Right kidney (tissue), 1 donor: ENCODE measurements at regions not wholly inside any gene's neighbourhood (a gene's known extent, or its start where the extent isn't known, plus 50 kb on each side); places are given as distances from the start of the nearest gene placed in this dataset.
"Not testable (repeated sequence)": the region's sequence is repeated elsewhere in the genome, so short reads cannot be mapped to it uniquely, and the experiment has no call there.

ENCODE experiments used
- DNase-seq: peaks from one replicate; pipeline ENCODE4 v3.0.0-alpha.2; 2016

DNA sequence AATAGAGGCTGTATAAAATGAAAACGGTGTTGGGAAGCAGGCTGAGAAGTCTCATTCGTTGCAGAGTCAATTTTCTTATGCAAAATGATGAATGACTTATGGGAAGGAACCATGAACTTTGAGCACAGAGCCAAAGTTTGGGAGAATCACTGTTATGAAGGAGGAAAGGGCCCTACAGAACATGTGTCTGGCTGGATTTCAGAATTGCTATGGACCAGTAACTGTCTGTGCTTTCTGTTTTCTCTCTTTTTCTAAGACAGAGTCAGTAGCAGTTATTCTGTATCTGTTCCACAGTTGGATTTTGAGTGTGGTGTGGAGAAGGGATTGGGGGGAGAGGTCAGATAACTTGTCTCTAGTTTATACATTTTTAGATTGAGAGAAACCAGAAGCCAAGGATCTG, 265.0 kb upstream of the HS3ST1 start:
- DNase-seq, result no peak

GRCh38 chr4:11691236-11691635, 262.5 kb upstream of the HS3ST1 start:
- DNase-seq, result no peak

DNA sequence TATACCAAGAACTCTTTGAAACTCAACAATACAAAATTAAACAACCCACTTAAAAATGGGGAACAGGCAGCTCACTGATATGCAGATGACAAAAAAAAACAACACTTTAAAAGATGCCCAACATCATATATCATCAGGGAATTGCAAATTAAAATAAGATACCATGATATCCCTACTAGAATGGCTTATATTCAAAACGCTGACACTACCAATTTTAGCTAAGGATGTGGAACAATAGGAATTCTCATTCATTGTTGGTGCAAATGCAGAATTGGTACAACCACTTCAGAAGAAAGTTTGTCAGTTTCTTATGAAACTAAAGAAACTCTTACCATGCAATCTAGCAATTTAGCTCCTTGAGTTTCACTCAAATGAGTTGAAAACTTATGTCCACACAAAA, 259.0 kb upstream of the HS3ST1 start:
- no peak for DNase-seq

- DNase-seq, result no peak
Measured at GRCh38 chr4:11685481-11685880, 256.8 kb upstream of the HS3ST1 start.

DNA sequence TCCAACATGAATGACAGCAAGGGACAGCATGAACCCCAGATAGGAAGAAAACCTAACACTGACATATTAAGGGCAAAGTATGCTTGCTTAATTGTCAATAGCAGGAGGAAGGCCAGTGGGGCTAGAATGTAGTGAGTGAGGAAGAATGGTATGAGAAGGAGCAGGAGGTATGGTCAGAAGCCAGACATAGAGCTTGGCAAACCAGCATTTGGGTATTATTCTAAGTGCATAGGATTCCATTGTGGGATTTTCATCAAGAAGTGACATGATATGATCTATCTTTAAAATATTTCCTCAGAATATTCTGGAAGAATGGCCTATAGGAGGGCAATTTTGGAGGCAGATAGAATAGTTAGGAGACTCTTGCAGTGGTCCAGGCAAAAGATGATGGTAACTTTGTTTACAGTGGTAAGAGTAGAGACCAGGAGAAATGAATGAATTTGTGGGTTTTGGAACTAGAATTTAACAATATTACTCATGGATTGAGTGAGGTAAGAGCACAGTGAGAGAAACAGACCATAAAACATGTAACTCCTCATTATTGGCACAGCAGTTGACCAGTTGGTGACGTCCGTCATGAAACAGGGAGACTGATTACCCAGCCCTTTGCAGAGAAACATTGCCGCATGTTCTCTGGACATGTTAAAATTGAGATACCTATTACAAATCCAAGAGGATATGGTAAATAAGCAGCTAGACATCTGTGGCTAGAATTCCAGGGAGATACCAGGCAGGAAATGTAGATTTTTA, 246.5 kb upstream of the HS3ST1 start:
- no peak for DNase-seq

GRCh38 chr4:11670304-11670703, 241.6 kb upstream of the HS3ST1 start:
- no peak for DNase-seq

GRCh38 chr4:11669156-11669555, 240.5 kb upstream of the HS3ST1 start:
- no peak for DNase-seq

DNA sequence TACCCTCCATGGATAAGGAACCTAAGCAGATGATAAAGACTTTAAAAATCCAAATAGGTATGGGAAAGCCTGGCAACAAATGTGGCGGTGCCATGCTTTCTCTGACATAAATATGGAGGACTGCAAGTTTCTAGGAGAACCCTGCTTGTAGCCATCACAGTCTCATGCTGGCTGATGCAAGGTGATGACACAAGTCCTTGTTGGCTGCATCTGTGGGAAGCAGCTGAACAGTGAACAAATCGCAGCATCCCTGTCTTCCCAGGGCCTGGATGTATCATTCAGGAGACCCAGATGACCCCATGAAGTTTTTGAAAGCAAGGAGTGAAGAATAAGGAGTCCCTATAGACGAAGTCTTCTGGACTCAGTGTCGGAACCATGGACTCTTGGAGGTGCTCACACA, 234.4 kb upstream of the HS3ST1 start:
- no peak for DNase-seq

DNA sequence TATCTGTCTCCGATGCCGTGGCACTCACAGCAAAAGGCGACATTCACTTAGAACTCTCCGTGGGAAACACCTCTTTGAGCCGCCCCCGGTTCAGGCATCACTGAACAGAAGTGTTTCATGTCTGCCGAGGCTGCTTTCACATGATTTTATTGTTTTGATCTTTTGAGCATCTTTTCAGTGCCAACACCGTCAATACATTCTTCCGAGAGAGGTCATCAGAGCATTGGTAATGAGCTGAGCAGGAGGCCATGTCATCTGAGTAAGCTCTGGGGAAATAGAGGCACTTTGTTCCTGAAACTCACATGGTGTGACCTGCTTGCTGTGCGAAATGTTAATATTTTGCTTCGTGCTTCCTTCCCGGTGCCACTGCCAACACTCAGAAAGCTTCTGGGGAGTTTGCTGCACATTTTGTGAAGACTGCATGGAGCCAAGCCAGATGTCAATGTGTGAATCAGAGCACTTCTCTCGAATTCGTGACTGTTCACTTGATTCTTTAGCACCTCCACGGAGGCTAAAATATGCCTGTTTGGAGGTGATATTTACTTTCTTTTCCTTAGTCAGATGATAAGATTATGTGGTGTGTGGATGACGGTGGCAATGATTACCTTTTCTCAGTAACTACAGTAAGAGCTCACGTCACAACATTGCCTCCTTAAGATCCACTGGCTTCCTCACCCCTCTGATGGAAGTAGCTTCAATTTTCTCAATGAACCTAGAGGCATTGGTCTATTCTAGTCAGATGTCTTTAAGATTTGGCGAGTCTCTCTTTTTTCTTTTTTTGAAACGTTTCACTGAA, 222.3 kb upstream of the HS3ST1 start:
- DNase-seq, result peak; percentile 37

DNA sequence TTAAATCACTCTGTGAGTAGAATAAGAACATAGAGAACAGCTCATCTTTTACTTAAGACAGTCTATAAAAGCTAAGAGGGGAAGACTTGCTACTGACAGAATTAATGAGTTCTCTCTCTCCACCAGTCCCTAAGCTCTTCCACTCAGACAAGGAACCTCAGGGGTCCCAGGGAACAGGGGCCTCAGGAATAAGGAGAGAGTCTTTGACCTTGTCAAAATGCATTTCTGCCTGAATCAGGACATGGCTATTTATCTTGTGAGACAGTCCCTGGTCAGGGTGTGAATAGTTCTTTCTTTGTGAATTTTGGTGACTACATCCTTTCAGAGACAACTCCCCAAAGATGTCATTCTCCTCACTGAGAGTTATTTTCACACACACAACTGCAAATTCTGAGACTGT, 218.7 kb upstream of the HS3ST1 start:
- DNase-seq, result no peak

DNA sequence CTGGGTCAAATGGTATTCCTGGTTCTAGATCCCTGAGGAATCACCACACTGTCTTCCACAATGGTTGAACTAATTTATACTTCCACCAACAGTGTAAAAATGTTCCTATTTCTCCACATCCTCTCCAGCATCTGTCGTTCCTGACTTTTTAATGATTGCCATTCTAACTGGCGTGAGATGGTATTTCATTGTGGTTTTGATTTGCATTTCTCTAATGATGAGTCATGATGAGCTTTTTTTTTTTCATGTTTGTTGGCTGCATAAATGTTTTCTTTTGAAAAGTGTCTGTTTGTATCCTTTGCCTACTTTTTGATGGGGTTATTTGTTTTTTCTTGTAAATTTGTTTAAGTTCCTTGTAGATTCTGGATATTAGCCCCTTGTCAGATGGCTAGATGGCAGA, 214.4 kb upstream of the HS3ST1 start:
- DNase-seq, result not testable (repeated sequence)

- DNase-seq, result no peak
Measured at GRCh38 chr4:11640584-11640983, 211.9 kb upstream of the HS3ST1 start.

DNA sequence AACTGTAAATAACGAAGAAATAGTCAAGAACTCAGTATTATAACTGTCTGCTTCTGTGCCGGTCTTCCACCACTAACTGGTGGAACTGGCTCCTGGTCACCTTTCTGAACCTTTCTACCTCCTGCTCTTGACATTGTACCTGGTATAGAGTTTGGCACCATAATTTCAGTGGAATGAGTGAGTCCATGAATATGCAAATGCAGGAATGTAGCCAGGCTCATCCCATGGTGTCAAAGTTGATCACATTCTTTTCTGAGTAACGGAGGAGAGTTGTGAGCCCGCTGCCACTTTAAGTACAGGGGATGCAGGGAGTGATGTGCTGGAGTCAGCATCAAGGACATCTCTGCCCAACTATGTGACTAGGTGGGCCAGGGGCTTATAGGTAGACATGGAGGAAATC, 207.9 kb upstream of the HS3ST1 start:
- no peak for DNase-seq

DNA sequence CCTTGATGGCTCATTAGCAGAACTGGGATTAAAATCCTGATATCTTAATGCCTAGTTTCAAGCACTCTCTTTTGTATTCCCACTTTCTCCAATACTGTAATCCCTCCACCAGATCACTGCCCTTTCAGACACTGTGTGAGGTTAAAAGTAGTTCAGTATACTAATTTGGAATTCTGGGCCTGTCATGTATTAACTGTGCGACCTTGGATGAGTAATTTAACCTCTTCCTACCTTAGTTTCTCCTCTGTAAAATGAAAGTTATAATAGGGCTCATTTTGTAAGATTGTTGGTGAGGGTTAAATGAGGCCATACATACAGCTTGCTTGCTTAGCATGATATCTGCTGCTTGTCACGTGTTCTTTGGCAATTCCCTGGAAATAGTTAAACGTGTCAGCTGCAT, 207.3 kb upstream of the HS3ST1 start:
- no peak for DNase-seq

GRCh38 chr4:11635342-11635741, 206.6 kb upstream of the HS3ST1 start:
- no peak for DNase-seq

- no peak for DNase-seq
Measured at GRCh38 chr4:11634283-11634682, 205.6 kb upstream of the HS3ST1 start.

- no peak for DNase-seq
Measured at GRCh38 chr4:11633430-11633829, 204.7 kb upstream of the HS3ST1 start.

- no peak for DNase-seq
Measured at GRCh38 chr4:11632483-11632882, 203.8 kb upstream of the HS3ST1 start.

DNA sequence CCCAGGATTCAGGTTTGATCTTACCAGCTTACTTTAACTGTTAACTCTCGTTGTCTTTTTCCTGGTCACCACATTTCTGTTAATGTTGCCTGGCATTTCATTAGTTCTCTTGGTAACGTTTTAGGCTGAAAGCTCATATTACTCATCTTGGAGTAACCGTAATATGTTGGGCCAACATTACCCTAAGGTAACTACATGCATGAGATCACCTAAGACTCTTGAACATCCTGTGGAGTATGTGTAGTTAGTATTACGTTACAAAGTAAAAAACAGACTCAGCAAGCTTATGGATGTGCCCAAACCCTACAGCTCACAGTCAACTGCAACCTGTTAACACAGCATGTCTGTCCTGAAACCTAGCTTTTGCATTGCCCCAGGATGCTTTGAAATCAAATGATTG, 203.3 kb upstream of the HS3ST1 start:
- no peak for DNase-seq

DNA sequence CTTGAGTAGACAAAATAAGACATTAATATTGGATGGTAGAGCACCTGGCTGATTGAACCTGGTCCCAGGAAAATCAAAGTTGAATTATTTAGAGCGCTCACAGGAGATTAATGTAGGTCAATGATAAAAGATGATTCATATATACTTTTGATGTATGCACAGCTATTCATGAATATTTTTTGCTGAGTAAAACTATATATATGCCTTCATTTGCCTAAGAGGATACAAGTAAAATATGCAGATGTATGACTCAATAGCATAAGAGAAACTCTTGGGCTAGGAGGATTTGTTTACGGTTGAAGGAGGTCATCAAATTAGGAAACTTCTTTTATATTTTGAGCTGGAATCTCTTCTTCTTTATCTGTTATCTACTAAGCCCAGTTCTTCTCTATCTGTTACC, 202.7 kb upstream of the HS3ST1 start:
- DNase-seq, result no peak

DNA sequence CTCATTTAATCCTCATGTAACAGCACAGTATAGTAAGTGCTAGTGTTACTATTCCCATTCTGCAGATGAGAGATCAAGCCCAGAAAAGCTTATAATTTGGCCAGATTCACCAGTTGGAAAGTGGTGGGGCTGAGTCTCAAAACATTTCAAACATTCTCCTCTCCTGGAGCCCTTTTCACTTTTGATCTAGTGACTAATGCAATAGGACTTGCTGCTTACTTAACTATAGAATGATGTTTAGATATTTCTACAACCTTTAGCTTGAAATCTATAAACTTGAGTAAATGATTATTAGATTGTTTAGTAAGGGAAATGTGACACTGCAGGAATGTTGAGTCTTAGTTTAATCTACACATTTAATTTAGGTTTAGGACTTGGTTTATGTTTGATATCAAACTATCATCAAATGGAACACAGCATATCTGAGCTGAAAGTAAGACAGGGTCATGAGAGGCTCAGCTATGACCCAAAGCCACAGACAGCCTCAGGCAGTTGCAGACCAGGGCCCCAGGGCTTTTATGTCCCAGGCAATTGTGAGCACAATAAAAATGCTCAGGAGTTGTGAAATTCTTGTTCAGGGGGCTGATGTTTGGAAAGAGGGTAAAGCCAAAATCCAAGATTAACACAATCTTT, 199.5 kb upstream of the HS3ST1 start:
- no peak for DNase-seq

DNA sequence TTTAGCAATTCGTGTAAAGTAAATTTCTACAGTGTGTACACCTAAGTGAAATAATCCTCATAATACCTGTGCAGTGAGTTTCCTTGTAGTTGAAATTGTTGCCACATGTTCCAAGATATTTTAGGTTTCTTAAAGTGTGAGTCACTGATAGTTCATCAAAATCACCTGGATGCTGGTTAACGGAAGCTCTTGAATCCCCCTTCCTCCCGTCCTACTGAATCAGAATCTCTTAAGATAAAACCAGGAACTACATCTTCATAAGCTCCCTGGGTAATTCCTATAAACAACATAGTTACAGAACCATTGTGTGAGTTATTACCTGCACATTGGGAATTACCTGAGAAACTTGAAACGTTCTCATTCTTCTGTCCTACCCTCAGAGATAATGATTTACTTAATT, 197.4 kb upstream of the HS3ST1 start:
- no peak for DNase-seq

- no peak for DNase-seq
Measured at GRCh38 chr4:11625211-11625610, 196.5 kb upstream of the HS3ST1 start.

GRCh38 chr4:11624370-11624769, 195.7 kb upstream of the HS3ST1 start:
- no peak for DNase-seq
